ENCODE measurements at regions not wholly inside any gene's neighbourhood (a gene's known extent, or its start where the extent isn't known, plus 50 kb on each side); places are given as distances from the start of the nearest gene placed in this dataset.

- Histone ChIP-seq H3K79me2 (ENCODE audit: control insufficient read depth, insufficient read depth, low read length) (no peaks in the 10 kb centered on the region), H3K27me3 (replicated peaks in 1 of 4; ENCODE audit: control extremely low read depth in 1 of 4, control insufficient read depth in 3 of 4, insufficient read depth in 4 of 4, low read length in 3 of 4) (no peaks in the 10 kb centered on the region), H3K9me3 (ENCODE audit: control extremely low read depth in 1 of 3, control insufficient read depth in 2 of 3, insufficient read depth in 1 of 3, low read length in 2 of 3) (peaks cover 0 to 1% (median 0%) of the 10 kb centered on the region in 3 donors), H3K27ac (ENCODE audit: low read length in 2 of 2) (no peak overlapping the region), H3K4me2 (replicated peaks; ENCODE audit: low read depth, low read length, poor library complexity, severe bottlenecking) (no peak overlapping the region), H3K9ac (ENCODE audit: low read length) (no peak overlapping the region), H3K4me1 (ENCODE audit: control insufficient read depth in 2 of 2, insufficient read depth in 2 of 2, low read length in 2 of 2) (no peaks in the 10 kb centered on the region), H4K20me1 (ENCODE audit: control insufficient read depth, insufficient read depth, low read length, poor library complexity, severe bottlenecking) (no peaks in the 10 kb centered on the region), H2AFZ (ENCODE audit: insufficient read depth, low read depth, low read length, poor library complexity, severe bottlenecking) (no peak overlapping the region), H3K4me3 (ENCODE audit: control extremely low read depth in 1 of 5, extremely low read depth in 1 of 5, insufficient read depth in 1 of 5, low read depth in 2 of 5, low read length in 4 of 5) (no peak overlapping the region), H3K36me3 (replicated peaks in 1 of 2; ENCODE audit: control extremely low read depth in 1 of 2, control insufficient read depth in 1 of 2, extremely low read depth in 1 of 2, insufficient read depth in 2 of 2, low read length in 1 of 2) (no peaks in the 10 kb centered on the region)
- intact Hi-C loops (cut with micrococcal nuclease), result no loop called here
- no peak overlapping the region for H3K4me3 Mint-ChIP-seq
- ChIA-PET POLR2A (no interaction called here), CTCF (no interaction called here)
- DNase-seq (no peak), ATAC-seq (ENCODE audit: low read depth) (no peak)
- WGBS (ENCODE audit: insufficient coverage), result 100% methylated on average over 1 of the region's 1 CpG
- no peaks in the 10 kb centered on the region for H3K27me3 Mint-ChIP-seq
- TF ChIP-seq EZH2 (IDR thresholded peaks at IDR 0.05; ENCODE audit: borderline replicate concordance, insufficient read depth, low read depth, low read length, poor library complexity, severe bottlenecking), result no peak
- TF ChIP-seq CTCF (IDR thresholded peaks at IDR 0.05), result no peak
- H3K4me1 Mint-ChIP-seq, result no peaks in the 10 kb centered on the region
- no peak overlapping the region for H3K27ac Mint-ChIP-seq
- H3K9me3 Mint-ChIP-seq (ENCODE audit: insufficient read depth), result peaks cover 7% of the 10 kb centered on the region
These were observed 168.1 kb upstream of the CHRM3 start for GRCh38 chr1:239218301-239218700.

- no peak for DNase-seq
- no peak overlapping the region for H3K27ac ChIP-seq (ENCODE audit: low read length in 2 of 2)
These were observed 173.6 kb upstream of the CHRM3 start for GRCh38 chr1:239212811-239213220.

More at GRCh38 chr1:239212811-239213220, 173.6 kb upstream of the CHRM3 start:
- H3K4me2 ChIP-seq (replicated peaks; ENCODE audit: low read depth, low read length, poor library complexity, severe bottlenecking), result no peak overlapping the region
- no peaks in the 10 kb centered on the region for H3K79me2 ChIP-seq (ENCODE audit: control insufficient read depth, insufficient read depth, low read length)
- no peaks in the 10 kb centered on the region for H4K20me1 ChIP-seq (ENCODE audit: control insufficient read depth, insufficient read depth, low read length, poor library complexity, severe bottlenecking)
- no peak for ATAC-seq (ENCODE audit: low read depth)
- no peak overlapping the region for H3K4me3 Mint-ChIP-seq
- H3K27ac Mint-ChIP-seq, result no peak overlapping the region
- H2AFZ ChIP-seq (ENCODE audit: insufficient read depth, low read depth, low read length, poor library complexity, severe bottlenecking), result no peak overlapping the region
- no peaks in the 10 kb centered on the region for H3K36me3 ChIP-seq (replicated peaks in 1 of 2; ENCODE audit: control extremely low read depth in 1 of 2, control insufficient read depth in 1 of 2, extremely low read depth in 1 of 2, insufficient read depth in 2 of 2, low read length in 1 of 2)
- H3K9me3 ChIP-seq (ENCODE audit: control extremely low read depth in 1 of 3, control insufficient read depth in 2 of 3, insufficient read depth in 1 of 3, low read length in 2 of 3), result peaks cover 0 to under 1% (median 0%) of the 10 kb centered on the region in 3 donors
- ChIA-PET POLR2A (no interaction called here), CTCF (no interaction called here)
- no peaks in the 10 kb centered on the region for H3K9me3 Mint-ChIP-seq (ENCODE audit: insufficient read depth)
- no peaks in the 10 kb centered on the region for H3K27me3 ChIP-seq (replicated peaks in 1 of 4; ENCODE audit: control extremely low read depth in 1 of 4, control insufficient read depth in 3 of 4, insufficient read depth in 4 of 4, low read length in 3 of 4)
- no peaks in the 10 kb centered on the region for H3K4me1 Mint-ChIP-seq
- TF ChIP-seq CTCF (IDR thresholded peaks at IDR 0.05), result no peak
- no peak for TF ChIP-seq EZH2 (IDR thresholded peaks at IDR 0.05; ENCODE audit: borderline replicate concordance, insufficient read depth, low read depth, low read length, poor library complexity, severe bottlenecking)
- intact Hi-C loops (cut with micrococcal nuclease), result no loop called here
- WGBS (ENCODE audit: insufficient coverage), result 88% methylated on average over 10 of the region's 10 CpGs
- no peak overlapping the region for H3K9ac ChIP-seq (ENCODE audit: low read length)
- no peaks in the 10 kb centered on the region for H3K27me3 Mint-ChIP-seq
- no peak overlapping the region for H3K4me3 ChIP-seq (ENCODE audit: control extremely low read depth in 1 of 5, extremely low read depth in 1 of 5, insufficient read depth in 1 of 5, low read depth in 2 of 5, low read length in 4 of 5)
- no peaks in the 10 kb centered on the region for H3K4me1 ChIP-seq (ENCODE audit: control insufficient read depth in 2 of 2, insufficient read depth in 2 of 2, low read length in 2 of 2)

Measured in B cell (primary cell).